ENCODE measurements at regions not wholly inside any gene's neighbourhood (a gene's known extent, or its start where the extent isn't known, plus 50 kb on each side); places are given as distances from the start of the nearest gene placed in this dataset.

- no peak overlapping the region for H4K91ac ChIP-seq (ENCODE audit: low read depth, low read length, poor library complexity)
- no peak overlapping the region for H3K4me2 ChIP-seq (ENCODE audit: insufficient read depth, low read length, poor library complexity, severe bottlenecking)
- no peak overlapping the region for H2BK12ac ChIP-seq (ENCODE audit: low read length)
- no peak overlapping the region for H3K14ac ChIP-seq (ENCODE audit: low read length)
- no peak overlapping the region for H2AK5ac ChIP-seq (ENCODE audit: low read depth, low read length)
- no peak overlapping the region for H3K23ac ChIP-seq (ENCODE audit: low read depth, low read length, poor library complexity)
- H3K4me3 ChIP-seq (ENCODE audit: low read length in 2 of 2): no peak overlapping the region
- no peak overlapping the region for H3K4ac ChIP-seq (ENCODE audit: low read length)
- H3K4me1 ChIP-seq (ENCODE audit: control insufficient read depth in 2 of 2, insufficient read depth in 1 of 2, low read depth in 1 of 2, low read length in 2 of 2): no peaks in the 10 kb centered on the region
- DNase-seq (ENCODE audit: low spot score): no peak
- no peaks in the 10 kb centered on the region for H3K9me3 ChIP-seq (replicated peaks in 1 of 2; ENCODE audit: control insufficient read depth in 2 of 2, insufficient read depth in 1 of 2, low read depth in 1 of 2, low read length in 2 of 2)
- no peaks in the 10 kb centered on the region for H3K36me3 ChIP-seq (replicated peaks in 1 of 2; ENCODE audit: control insufficient read depth in 2 of 2, insufficient read depth in 2 of 2, low read length in 2 of 2)
- H3K9ac ChIP-seq (ENCODE audit: low read depth, low read length, poor library complexity): no peak overlapping the region
- no peak overlapping the region for H2AFZ ChIP-seq (ENCODE audit: low read length)
- no peak overlapping the region for H4K8ac ChIP-seq (ENCODE audit: low read depth, low read length)
- no peak overlapping the region for H2BK120ac ChIP-seq (ENCODE audit: low read depth, low read length)
- H3K27me3 ChIP-seq (ENCODE audit: control insufficient read depth in 3 of 3, insufficient read depth in 3 of 3, low read depth in 1 of 3, low read length in 3 of 3): no peaks in the 10 kb centered on the region
- no peak overlapping the region for H2BK15ac ChIP-seq (ENCODE audit: low read length)
- H3K18ac ChIP-seq (ENCODE audit: low read length): no peak overlapping the region
- H3K27ac ChIP-seq (replicated peaks; ENCODE audit: low read length): no peak overlapping the region
- WGBS, 2 donors (ENCODE audit: extremely low coverage in 2 of 2, insufficient read length in 2 of 2, insufficient replicate concordance in 1 of 2): no CpG with 5 or more reads among the region's 1 CpG
- no peak overlapping the region for H2BK5ac ChIP-seq (ENCODE audit: low read length)
- H3K79me1 ChIP-seq (ENCODE audit: low read depth, low read length): no peaks in the 10 kb centered on the region
Observed at GRCh38 chr1:219488275-219488674, 124.6 kb downstream of the ZC3H11B start.

DNA sequence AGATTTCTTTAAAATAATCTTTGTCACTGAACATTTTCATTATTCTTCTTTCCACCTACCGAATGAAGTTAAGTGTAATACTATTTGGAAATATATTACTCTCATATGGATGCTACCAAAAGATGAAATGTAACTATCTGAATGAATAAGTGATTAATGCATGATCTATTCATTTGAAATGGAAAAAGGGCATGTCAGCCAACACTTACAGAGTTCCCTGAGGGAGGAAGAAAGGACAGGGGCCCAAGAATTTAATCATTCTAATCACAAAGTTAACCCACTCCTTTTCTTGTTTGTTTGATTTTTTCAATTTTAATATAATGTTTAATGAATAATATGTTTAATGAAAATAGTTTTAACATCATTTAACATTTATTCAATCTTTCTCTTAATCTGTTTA lies 129.4 kb downstream of the ZC3H11B start:
- H3K4me2 ChIP-seq (ENCODE audit: insufficient read depth, low read length, poor library complexity, severe bottlenecking): no peak overlapping the region
- WGBS, 2 donors (ENCODE audit: extremely low coverage in 2 of 2, insufficient read length in 2 of 2, insufficient replicate concordance in 1 of 2): no CpG with 5 or more reads among the region's 1 CpG
- no peak overlapping the region for H3K4ac ChIP-seq (ENCODE audit: low read length)
- no peak overlapping the region for H2BK15ac ChIP-seq (ENCODE audit: low read length)
- no peaks in the 10 kb centered on the region for H3K27me3 ChIP-seq (ENCODE audit: control insufficient read depth in 3 of 3, insufficient read depth in 3 of 3, low read depth in 1 of 3, low read length in 3 of 3)
- H2BK5ac ChIP-seq (ENCODE audit: low read length): no peak overlapping the region
- no peak overlapping the region for H3K4me3 ChIP-seq (ENCODE audit: low read length in 2 of 2)
- H2AK5ac ChIP-seq (ENCODE audit: low read depth, low read length): no peak overlapping the region
- H4K8ac ChIP-seq (ENCODE audit: low read depth, low read length): no peak overlapping the region
- peaks cover 0 to 2% of the 10 kb centered on the region in 2 donors for H3K4me1 ChIP-seq (ENCODE audit: control insufficient read depth in 2 of 2, insufficient read depth in 1 of 2, low read depth in 1 of 2, low read length in 2 of 2)
- no peak overlapping the region for H3K9ac ChIP-seq (ENCODE audit: low read depth, low read length, poor library complexity)
- H3K18ac ChIP-seq (ENCODE audit: low read length): no peak overlapping the region
- H2BK12ac ChIP-seq (ENCODE audit: low read length): no peak overlapping the region
- H3K36me3 ChIP-seq (replicated peaks in 1 of 2; ENCODE audit: control insufficient read depth in 2 of 2, insufficient read depth in 2 of 2, low read length in 2 of 2): no peaks in the 10 kb centered on the region
- H3K23ac ChIP-seq (ENCODE audit: low read depth, low read length, poor library complexity): no peak overlapping the region
- H3K27ac ChIP-seq (replicated peaks; ENCODE audit: low read length): no peak overlapping the region
- no peak overlapping the region for H2AFZ ChIP-seq (ENCODE audit: low read length)
- no peaks in the 10 kb centered on the region for H3K79me1 ChIP-seq (ENCODE audit: low read depth, low read length)
- no peak overlapping the region for H4K91ac ChIP-seq (ENCODE audit: low read depth, low read length, poor library complexity)
- H3K9me3 ChIP-seq (replicated peaks in 1 of 2; ENCODE audit: control insufficient read depth in 2 of 2, insufficient read depth in 1 of 2, low read depth in 1 of 2, low read length in 2 of 2): no peaks in the 10 kb centered on the region
- no peak for DNase-seq (ENCODE audit: low spot score)
- H3K14ac ChIP-seq (ENCODE audit: low read length): no peak overlapping the region
- H2BK120ac ChIP-seq (ENCODE audit: low read depth, low read length): no peak overlapping the region

DNA sequence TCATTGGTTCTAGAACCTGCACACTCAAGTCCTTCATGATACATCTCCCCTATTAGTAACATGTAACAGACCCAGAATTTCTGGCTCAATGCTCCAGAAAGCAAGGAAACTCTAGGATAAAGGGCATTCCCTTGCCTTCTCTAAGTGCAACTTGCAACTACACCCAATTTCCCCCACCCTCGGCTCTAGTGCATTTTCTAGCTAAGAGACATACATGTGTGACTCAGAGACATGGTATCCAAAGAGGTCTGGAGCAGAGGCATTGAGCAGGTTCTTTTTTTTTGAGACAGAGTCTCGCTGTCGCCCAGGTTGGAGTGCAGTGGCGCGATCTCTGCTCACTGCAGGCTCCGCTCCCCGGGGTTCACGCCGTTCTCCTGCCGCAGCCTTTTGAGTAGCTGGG lies 132.9 kb downstream of the ZC3H11B start:
- no peak overlapping the region for H2BK15ac ChIP-seq (ENCODE audit: low read length)
- peaks cover 0 to 2% of the 10 kb centered on the region in 2 donors for H3K4me1 ChIP-seq (ENCODE audit: control insufficient read depth in 2 of 2, insufficient read depth in 1 of 2, low read depth in 1 of 2, low read length in 2 of 2)
- H3K27ac ChIP-seq (replicated peaks; ENCODE audit: low read length): no peak overlapping the region
- no peak overlapping the region for H2BK120ac ChIP-seq (ENCODE audit: low read depth, low read length)
- H3K27me3 ChIP-seq (ENCODE audit: control insufficient read depth in 3 of 3, insufficient read depth in 3 of 3, low read depth in 1 of 3, low read length in 3 of 3): no peaks in the 10 kb centered on the region
- no peak overlapping the region for H3K14ac ChIP-seq (ENCODE audit: low read length)
- no peaks in the 10 kb centered on the region for H3K79me1 ChIP-seq (ENCODE audit: low read depth, low read length)
- no peaks in the 10 kb centered on the region for H3K36me3 ChIP-seq (replicated peaks in 1 of 2; ENCODE audit: control insufficient read depth in 2 of 2, insufficient read depth in 2 of 2, low read length in 2 of 2)
- H2AK5ac ChIP-seq (ENCODE audit: low read depth, low read length): no peak overlapping the region
- H2AFZ ChIP-seq (ENCODE audit: low read length): no peak overlapping the region
- no peak overlapping the region for H2BK12ac ChIP-seq (ENCODE audit: low read length)
- DNase-seq (ENCODE audit: low spot score): no peak
- no peak overlapping the region for H3K9ac ChIP-seq (ENCODE audit: low read depth, low read length, poor library complexity)
- no peak overlapping the region for H3K4me3 ChIP-seq (ENCODE audit: low read length in 2 of 2)
- no CpG with 5 or more reads among the region's 10 CpGs for WGBS, 2 donors (ENCODE audit: extremely low coverage in 2 of 2, insufficient read length in 2 of 2, insufficient replicate concordance in 1 of 2)
- no peaks in the 10 kb centered on the region for H3K9me3 ChIP-seq (replicated peaks in 1 of 2; ENCODE audit: control insufficient read depth in 2 of 2, insufficient read depth in 1 of 2, low read depth in 1 of 2, low read length in 2 of 2)
- no peak overlapping the region for H3K23ac ChIP-seq (ENCODE audit: low read depth, low read length, poor library complexity)
- no peak overlapping the region for H2BK5ac ChIP-seq (ENCODE audit: low read length)
- H4K91ac ChIP-seq (ENCODE audit: low read depth, low read length, poor library complexity): no peak overlapping the region
- no peak overlapping the region for H3K18ac ChIP-seq (ENCODE audit: low read length)
- no peak overlapping the region for H3K4ac ChIP-seq (ENCODE audit: low read length)
- no peak overlapping the region for H3K4me2 ChIP-seq (ENCODE audit: insufficient read depth, low read length, poor library complexity, severe bottlenecking)
- no peak overlapping the region for H4K8ac ChIP-seq (ENCODE audit: low read depth, low read length)

DNA sequence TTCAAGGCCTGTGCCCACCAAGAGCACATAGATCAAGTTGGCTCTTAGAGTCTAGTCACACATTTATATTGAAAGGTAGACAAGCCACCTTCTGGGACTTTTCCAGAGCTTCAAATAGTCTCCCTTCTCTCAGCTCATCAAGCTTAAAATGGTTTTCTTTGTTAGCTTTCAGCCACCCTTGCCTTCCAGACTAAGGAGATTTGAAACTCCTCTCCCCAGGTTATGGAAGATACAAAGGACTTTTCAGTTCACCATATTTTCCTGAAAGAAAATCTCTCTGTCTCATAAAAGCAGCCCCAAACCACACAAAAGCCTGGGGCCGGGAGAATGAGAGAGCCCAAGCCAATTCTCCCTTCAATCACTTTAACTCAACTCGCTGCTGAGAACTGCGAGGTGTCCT lies 134.1 kb downstream of the ZC3H11B start:
- Histone ChIP-seq H2BK5ac (ENCODE audit: low read length) (no peak overlapping the region), H3K4me1 (ENCODE audit: control insufficient read depth in 2 of 2, insufficient read depth in 1 of 2, low read depth in 1 of 2, low read length in 2 of 2) (peaks cover 0 to 2% of the 10 kb centered on the region in 2 donors), H2AK5ac (ENCODE audit: low read depth, low read length) (no peak overlapping the region), H3K9me3 (replicated peaks in 1 of 2; ENCODE audit: control insufficient read depth in 2 of 2, insufficient read depth in 1 of 2, low read depth in 1 of 2, low read length in 2 of 2) (no peaks in the 10 kb centered on the region), H3K27me3 (ENCODE audit: control insufficient read depth in 3 of 3, insufficient read depth in 3 of 3, low read depth in 1 of 3, low read length in 3 of 3) (no peaks in the 10 kb centered on the region), H4K91ac (ENCODE audit: low read depth, low read length, poor library complexity) (no peak overlapping the region), H3K79me1 (ENCODE audit: low read depth, low read length) (no peaks in the 10 kb centered on the region), H3K36me3 (replicated peaks in 1 of 2; ENCODE audit: control insufficient read depth in 2 of 2, insufficient read depth in 2 of 2, low read length in 2 of 2) (no peaks in the 10 kb centered on the region), H3K27ac (replicated peaks; ENCODE audit: low read length) (peak overlapping the region; percentile 25), H3K4me3 (ENCODE audit: low read length in 2 of 2) (no peak overlapping the region), H2BK12ac (ENCODE audit: low read length) (no peak overlapping the region), H2BK120ac (ENCODE audit: low read depth, low read length) (no peak overlapping the region), H2AFZ (ENCODE audit: low read length) (peak overlapping the region; percentile 63), H3K4me2 (ENCODE audit: insufficient read depth, low read length, poor library complexity, severe bottlenecking) (no peak overlapping the region), H3K9ac (ENCODE audit: low read depth, low read length, poor library complexity) (no peak overlapping the region), H3K18ac (ENCODE audit: low read length) (peak overlapping the region; percentile 20), H3K4ac (ENCODE audit: low read length) (no peak overlapping the region), H3K14ac (ENCODE audit: low read length) (no peak overlapping the region), H2BK15ac (ENCODE audit: low read length) (no peak overlapping the region), H3K23ac (ENCODE audit: low read depth, low read length, poor library complexity) (no peak overlapping the region), H4K8ac (ENCODE audit: low read depth, low read length) (no peak overlapping the region)
- DNase-seq (ENCODE audit: low spot score): no peak
- WGBS, 2 donors (ENCODE audit: extremely low coverage in 2 of 2, insufficient read length in 2 of 2, insufficient replicate concordance in 1 of 2): no CpG with 5 or more reads among the region's 3 CpGs

All from neuronal stem cell (in vitro differentiated cells).